ENCODE measurements at regions not wholly inside any gene's neighbourhood (a gene's known extent, or its start where the extent isn't known, plus 50 kb on each side); places are given as distances from the start of the nearest gene placed in this dataset.

DNA sequence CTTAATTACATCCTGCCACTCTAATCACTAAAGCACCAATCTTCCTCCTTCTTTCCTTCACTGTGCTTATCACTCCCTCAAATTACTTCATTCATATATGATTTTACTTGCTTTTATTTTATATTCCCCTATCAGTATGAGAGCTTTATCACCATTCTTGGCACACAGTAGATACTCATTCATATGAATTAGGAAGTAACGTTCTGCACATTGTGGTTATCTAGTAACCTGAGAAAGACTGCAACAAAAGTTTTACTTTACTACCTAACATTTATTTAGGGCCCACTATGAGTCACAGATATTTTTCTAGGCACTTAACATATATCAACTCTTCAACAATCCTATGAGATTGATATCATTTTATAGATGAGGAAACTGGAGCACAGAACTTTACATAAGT, 1559.9 kb upstream of the TENM4 start:
- TF ChIP-seq GATA1 (IDR thresholded peaks at IDR 0.05; ENCODE audit: low read depth, low read length) (no peak), POLR2A (IDR thresholded peaks at IDR 0.05; ENCODE audit: low read length) (no peak)
